MM.1S (cell line): ENCODE measurements at regions not wholly inside any gene's neighbourhood (a gene's known extent, or its start where the extent isn't known, plus 50 kb on each side); places are given as distances from the start of the nearest gene placed in this dataset.

ENCODE experiments used
- DNase-seq: peaks from one replicate; pipeline ENCODE4 v3.0.0-alpha.2; 2015
- H2AFZ ChIP-seq: fragments of 300-600 bp; sonication (generic); 2 replicates; pipeline ENCODE4 v1.6.0; 2016; ENCODE audit warnings: antibody characterized with exemption, low read length
- H3F3A ChIP-seq: fragments of 300-600 bp; sonication (generic); 2 replicates; pipeline ENCODE4 v1.6.1; 2016; ENCODE audit warnings: mild to moderate bottlenecking, antibody characterized with exemption, low read length, moderate library complexity, mixed read lengths; ENCODE audit not compliant: insufficient read depth
- H3K27ac ChIP-seq: fragments of 300-600 bp; sonication (generic); 2 replicates; pipeline ENCODE4 v1.5.1; 2016; ENCODE audit warnings: mild to moderate bottlenecking, low read length
- H3K27me3 ChIP-seq: fragments of 300-600 bp; sonication (generic); replicated peaks from 2 replicates; pipeline ENCODE4 v1.6.0; 2016; ENCODE audit warnings: low read length; ENCODE audit not compliant: insufficient read depth
- H3K36me3 ChIP-seq: fragments of 300-600 bp; sonication (generic); replicated peaks from 2 replicates; pipeline ENCODE4 v1.6.1; 2016; ENCODE audit warnings: mild to moderate bottlenecking, low read length, mixed read lengths; ENCODE audit not compliant: insufficient read depth
- H3K4me1 ChIP-seq: fragments of 300-600 bp; sonication (generic); 2 replicates; pipeline ENCODE4 v1.6.1; 2016; ENCODE audit warnings: low read length, mixed read lengths
- H3K4me2 ChIP-seq: fragments of 300-600 bp; sonication (generic); 2 replicates; pipeline ENCODE4 v1.6.0; 2016; ENCODE audit warnings: low read depth, low read length
- H3K4me3 ChIP-seq: fragments of 300-600 bp; sonication (generic); 2 replicates; pipeline ENCODE4 v1.5.1; 2016; ENCODE audit warnings: low read length, mixed read lengths
- H3K79me2 ChIP-seq: fragments of 300-600 bp; sonication (generic); 2 replicates; pipeline ENCODE4 v1.6.1; 2016; ENCODE audit warnings: mixed run types, low read length, mixed read lengths
- H3K9ac ChIP-seq: fragments of 300-600 bp; sonication (generic); 2 replicates; pipeline ENCODE4 v1.6.1; 2016; ENCODE audit warnings: low read length, mixed read lengths
- H3K9me2 ChIP-seq: fragments of 300-600 bp; sonication (generic); replicated peaks from 2 replicates; pipeline ENCODE4 v1.6.1; 2016; ENCODE audit warnings: mild to moderate bottlenecking, low read length, mixed read lengths; ENCODE audit not compliant: insufficient read depth
- H3K9me3 ChIP-seq: fragments of 300-600 bp; sonication (generic); replicated peaks from 2 replicates; pipeline ENCODE4 v1.6.1; 2016; ENCODE audit warnings: mild to moderate bottlenecking, low read length, mixed read lengths; ENCODE audit not compliant: insufficient read depth
- H4K20me1 ChIP-seq: fragments of 300-600 bp; sonication (generic); 2 replicates; pipeline ENCODE4 v1.6.1; 2016; ENCODE audit warnings: mild to moderate bottlenecking, low read length, moderate library complexity, mixed read lengths; ENCODE audit not compliant: insufficient read depth
- CTCF ChIP-seq: fragments of 300-600 bp; sonication (generic); IDR thresholded peaks from 2 replicates; pipeline ENCODE4 v1.5.1; 2016; ENCODE audit warnings: antibody characterized with exemption, low read length, mixed read lengths
- EZH2 ChIP-seq: fragments of 300-600 bp; sonication (generic); optimal IDR thresholded peaks from 2 replicates; pipeline ENCODE3; 2017; ENCODE audit warnings: low read depth, mild to moderate bottlenecking, antibody characterized with exemption, low read length, mixed read lengths
- EZH2phosphoT487 ChIP-seq: fragments of 300-600 bp; sonication (generic); IDR thresholded peaks from 2 replicates; pipeline ENCODE4 v1.6.1; 2018; ENCODE audit warnings: antibody characterized with exemption, low read length

- Histone ChIP-seq H3K79me2 (no peaks in the 10 kb centered on the region), H3K4me3 (no peak overlapping the region), H3K27me3 (no peaks in the 10 kb centered on the region), H4K20me1 (no peaks in the 10 kb centered on the region), H3K36me3 (no peaks in the 10 kb centered on the region), H3F3A (no peaks in the 10 kb centered on the region), H3K4me1 (no peaks in the 10 kb centered on the region), H3K9me3 (no peaks in the 10 kb centered on the region), H2AFZ (no peak overlapping the region), H3K9ac (no peak overlapping the region), H3K4me2 (no peak overlapping the region), H3K9me2 (no peaks in the 10 kb centered on the region), H3K27ac (no peak overlapping the region)
- TF ChIP-seq CTCF (no peak), EZH2 (no peak), EZH2phosphoT487 (no peak)
- DNase-seq = no peak
These were observed 56.7 kb upstream of the FHL2 start for GRCh38 chr2:105455488-105456003.

GRCh38 chr2:105454801-105455485 is 56.1 kb upstream of the FHL2 start:
- Histone ChIP-seq H3K4me3 (no peak overlapping the region), H4K20me1 (no peaks in the 10 kb centered on the region), H3K27me3 (no peaks in the 10 kb centered on the region), H3K79me2 (no peaks in the 10 kb centered on the region), H3K9ac (no peak overlapping the region), H3K36me3 (no peaks in the 10 kb centered on the region), H3K9me2 (no peaks in the 10 kb centered on the region), H3F3A (no peaks in the 10 kb centered on the region), H3K9me3 (no peaks in the 10 kb centered on the region), H2AFZ (no peak overlapping the region), H3K4me1 (no peaks in the 10 kb centered on the region), H3K4me2 (no peak overlapping the region), H3K27ac (no peak overlapping the region)
- TF ChIP-seq EZH2phosphoT487 = no peak
- peak; percentile 37 for TF ChIP-seq CTCF
- peak; percentile 41 for DNase-seq

GRCh38 chr2:105451571-105452166 is 52.8 kb upstream of the FHL2 start:
- no peaks in the 10 kb centered on the region for H3F3A ChIP-seq
- H3K9me2 ChIP-seq = no peaks in the 10 kb centered on the region
- TF ChIP-seq EZH2 (no peak), CTCF (no peak), EZH2phosphoT487 (no peak)
- no peak overlapping the region for H3K9ac ChIP-seq
- H3K27ac ChIP-seq = no peak overlapping the region
- H3K36me3 ChIP-seq = no peaks in the 10 kb centered on the region
- H3K27me3 ChIP-seq = no peaks in the 10 kb centered on the region
- no peaks in the 10 kb centered on the region for H3K9me3 ChIP-seq
- no peaks in the 10 kb centered on the region for H3K79me2 ChIP-seq
- no peak for DNase-seq
- no peaks in the 10 kb centered on the region for H3K4me1 ChIP-seq
- H3K4me2 ChIP-seq = no peak overlapping the region
- no peak overlapping the region for H3K4me3 ChIP-seq
- no peak overlapping the region for H2AFZ ChIP-seq
- no peaks in the 10 kb centered on the region for H4K20me1 ChIP-seq
